ENCODE measurements at regions not wholly inside any gene's neighbourhood (a gene's known extent, or its start where the extent isn't known, plus 50 kb on each side); places are given as distances from the start of the nearest gene placed in this dataset.
"Not testable (repeated sequence)": the region's sequence is repeated elsewhere in the genome, so short reads cannot be mapped to it uniquely, and the experiment has no call there.

GRCh38 chr7:66571568-66571967 lies 57.1 kb upstream of the KCTD7 start:
- DNase-seq (ENCODE audit: low read depth in 3 of 3, low spot score in 2 of 3): no peak

DNA sequence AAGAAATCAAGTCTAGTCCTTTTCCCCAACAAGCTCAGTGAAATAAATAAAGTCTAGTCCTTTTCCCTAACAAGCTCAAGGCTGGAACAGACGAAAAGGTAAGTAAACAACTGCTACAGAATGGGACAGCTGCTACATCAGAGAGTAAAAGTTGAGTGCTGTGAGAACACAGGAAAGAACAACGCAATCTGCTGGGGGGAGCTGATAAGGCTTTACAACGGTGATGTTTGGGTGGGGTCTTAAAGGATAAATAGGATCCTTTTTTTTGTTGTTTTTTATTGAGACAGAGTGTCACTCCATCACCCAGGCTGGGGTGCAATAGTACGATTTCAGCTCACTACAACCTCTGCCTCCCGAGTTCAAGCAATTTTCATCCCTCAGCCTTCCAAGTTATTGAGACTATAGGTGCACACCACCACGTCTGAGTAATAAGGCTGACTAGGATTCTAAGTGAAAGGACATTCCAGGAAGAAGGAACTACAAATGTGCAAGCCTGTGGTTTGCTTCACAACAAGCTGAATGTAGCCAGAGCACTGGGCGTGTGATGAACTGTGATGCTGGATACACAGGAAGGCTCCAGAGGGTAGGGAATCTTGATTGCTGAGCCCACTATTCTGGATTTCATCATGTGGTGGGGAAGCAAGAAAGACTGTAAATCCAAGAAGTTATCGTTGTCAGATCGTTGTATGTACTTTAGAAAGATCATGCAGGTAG lies 54.7 kb upstream of the KCTD7 start:
- not testable (repeated sequence) for DNase-seq (ENCODE audit: low read depth in 3 of 3, low spot score in 2 of 3)

DNA sequence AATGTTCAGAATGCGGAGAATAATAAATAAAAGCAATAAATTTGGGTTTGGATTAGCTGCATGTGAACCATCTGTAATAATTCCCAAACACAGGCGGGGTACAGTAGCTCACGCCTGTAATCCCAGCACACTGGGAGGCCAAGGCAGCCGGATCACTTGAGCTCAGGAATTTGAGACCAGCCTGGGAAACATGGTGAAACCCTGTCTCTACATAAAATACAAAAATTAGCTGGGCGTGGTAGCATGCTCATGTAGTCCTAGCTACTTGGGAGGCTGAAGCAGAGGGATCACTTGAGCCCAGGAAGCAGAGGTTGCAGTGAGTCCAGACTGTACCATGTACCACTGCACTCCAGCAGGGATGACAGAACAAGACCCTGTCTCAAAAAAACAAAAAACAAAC lies 53.9 kb upstream of the KCTD7 start:
- DNase-seq (ENCODE audit: low read depth in 3 of 3, low spot score in 2 of 3): not testable (repeated sequence)

DNA sequence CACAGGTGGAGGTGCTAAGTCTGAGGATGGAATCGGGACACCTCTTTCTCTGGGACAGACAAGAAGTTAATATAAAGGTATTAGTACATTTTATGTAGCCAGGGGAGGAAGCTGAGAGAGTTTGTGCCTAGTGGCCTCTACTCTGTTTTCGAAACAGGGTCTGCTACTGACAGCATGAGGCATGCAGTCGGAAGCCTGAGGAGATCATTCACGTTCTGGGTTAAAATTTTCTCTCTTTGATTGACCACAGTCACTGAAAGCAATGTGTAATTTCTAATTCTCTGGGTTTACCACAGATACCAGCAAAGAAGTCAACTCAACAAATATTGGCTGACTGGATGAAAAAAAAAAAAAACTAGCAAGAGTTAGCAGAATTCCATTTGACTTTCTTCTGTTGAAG lies 53.3 kb upstream of the KCTD7 start:
- no peak for DNase-seq (ENCODE audit: low read depth in 3 of 3, low spot score in 2 of 3)

DNA sequence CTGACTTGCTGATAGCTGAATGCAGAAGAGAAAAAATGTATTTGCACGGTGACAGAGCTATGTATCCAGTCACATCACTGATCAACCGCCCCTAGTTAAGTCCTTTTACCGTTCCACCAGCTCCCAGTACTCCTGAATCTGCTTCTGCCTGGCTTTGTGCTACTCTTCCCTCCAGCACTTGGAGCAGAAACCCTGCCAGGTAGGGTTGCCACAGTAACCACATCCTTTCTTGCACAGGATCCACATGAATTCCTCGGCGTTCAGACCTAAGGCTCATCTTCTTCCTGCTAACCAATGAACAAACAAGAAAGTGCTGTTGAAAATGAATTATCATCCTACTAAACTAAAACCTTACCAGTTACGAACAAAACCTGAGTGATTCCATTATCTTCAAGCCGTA lies 52.0 kb upstream of the KCTD7 start:
- no peak for DNase-seq (ENCODE audit: low read depth in 3 of 3, low spot score in 2 of 3)

Measured in right renal cortex interstitium (tissue), 3 donors.